SU-DHL-6 (cell line): ENCODE measurements at regions not wholly inside any gene's neighbourhood (a gene's known extent, or its start where the extent isn't known, plus 50 kb on each side); places are given as distances from the start of the nearest gene placed in this dataset.

Experiments used
- H2AFZ ChIP-seq: fragments of 200-600 bp; sonication (generic); 2 replicates; pipeline ENCODE4 v1.6.1; 2014; ENCODE audit warnings: low read depth, mild to moderate bottlenecking, moderate library complexity, mixed read lengths, antibody characterized with exemption, low read length; ENCODE audit not compliant: severe bottlenecking
- H3F3A ChIP-seq: fragments of 200-600 bp; shearing (Covaris generic); 2 replicates; pipeline ENCODE4 v1.6.0; 2016; ENCODE audit warnings: antibody characterized with exemption, mild to moderate bottlenecking; ENCODE audit not compliant: insufficient read depth
- H3K27ac ChIP-seq: fragments of 200-600 bp; sonication (generic); 2 replicates; pipeline ENCODE4 v1.5.1; 2016; ENCODE audit warnings: low read depth, mild to moderate bottlenecking, low read length, moderate library complexity, mixed read lengths
- H3K27me3 ChIP-seq: fragments of 200-600 bp; sonication (generic), shearing (Covaris generic); 2 replicates; pipeline ENCODE4 v1.6.0; 2014; ENCODE audit warnings: mild to moderate bottlenecking, low read length
- H3K36me3 ChIP-seq: fragments of 200-600 bp; sonication (generic); 2 replicates; pipeline ENCODE4 v1.6.1; 2014; ENCODE audit warnings: mild to moderate bottlenecking, low read length, mixed read lengths
- H3K4me2 ChIP-seq: fragments of 300-600, 200-600 bp; shearing (Covaris generic), sonication (generic); 2 replicates; pipeline ENCODE4 v1.6.0; 2014; ENCODE audit warnings: low read length, low read depth, mild to moderate bottlenecking; ENCODE audit not compliant: poor library complexity, severe bottlenecking
- H3K4me3 ChIP-seq: fragments of 200-600 bp; sonication (generic); 2 replicates; pipeline ENCODE4 v1.5.1; 2014; ENCODE audit warnings: antibody characterized with exemption, low read length, mild to moderate bottlenecking, mixed read lengths; ENCODE audit not compliant: insufficient read depth, poor library complexity, severe bottlenecking
- H3K79me2 ChIP-seq: fragments of 200-600 bp; sonication (generic); 2 replicates; pipeline ENCODE4 v1.6.1; 2014; ENCODE audit warnings: mild to moderate bottlenecking, low read length, moderate library complexity; ENCODE audit not compliant: insufficient read depth
- H3K9ac ChIP-seq: fragments of 200-600 bp; sonication (generic); 2 replicates; pipeline ENCODE4 v1.7.0; 2014; ENCODE audit warnings: mild to moderate bottlenecking, low read length
- H3K9me2 ChIP-seq: fragments of 200-600 bp; sonication (generic); replicated peaks from 2 replicates; pipeline ENCODE4 v1.6.1; 2014; ENCODE audit warnings: low read length; ENCODE audit not compliant: insufficient read depth
- H3K9me3 ChIP-seq: fragments of 200-600 bp; sonication (generic); 2 replicates; pipeline ENCODE4 v1.6.1; 2014; ENCODE audit warnings: low read length, mixed read lengths; ENCODE audit not compliant: insufficient read depth
- H4K20me1 ChIP-seq: fragments of 200-600 bp; sonication (generic); 2 replicates; pipeline ENCODE4 v1.6.1; 2014; ENCODE audit warnings: low read depth, mild to moderate bottlenecking, antibody characterized with exemption, low read length, moderate library complexity, mixed read lengths
- CTCF ChIP-seq: fragments of 200-600 bp; sonication (generic); IDR thresholded peaks from one replicate; pipeline ENCODE4 v1.5.1; 2017; ENCODE audit warnings: antibody characterized with exemption, mild to moderate bottlenecking, low read length, moderate library complexity; ENCODE audit not compliant: insufficient read depth, poor library complexity, severe bottlenecking
- EZH2phosphoT487 ChIP-seq: fragments of 200-600 bp; sonication (generic), shearing (Covaris generic); conservative IDR thresholded peaks from 2 replicates; pipeline ENCODE4 v1.6.1; 2018; ENCODE audit warnings: mild to moderate bottlenecking, antibody characterized with exemption, low read length, moderate library complexity, mixed read lengths

GRCh38 chr15:95600884-95601283 is 729.6 kb upstream of the NR2F2 start:
- H3K36me3 ChIP-seq = no peaks in the 10 kb centered on the region
- H3K79me2 ChIP-seq = no peaks in the 10 kb centered on the region
- H3K4me2 ChIP-seq = no peak overlapping the region
- no peak overlapping the region for H3K9ac ChIP-seq
- no peak overlapping the region for H3K27ac ChIP-seq
- no peaks in the 10 kb centered on the region for H3K9me3 ChIP-seq
- H3K4me3 ChIP-seq = no peak overlapping the region
- no peak overlapping the region for H2AFZ ChIP-seq
- H4K20me1 ChIP-seq = no peaks in the 10 kb centered on the region
- H3F3A ChIP-seq = no peaks in the 10 kb centered on the region
- H3K27me3 ChIP-seq = no peaks in the 10 kb centered on the region
- TF ChIP-seq EZH2phosphoT487 (no peak), CTCF (no peak)
- H3K9me2 ChIP-seq = no peaks in the 10 kb centered on the region

GRCh38 chr15:95601525-95601924 is 729.0 kb upstream of the NR2F2 start:
- Histone ChIP-seq H3K4me2 (no peak overlapping the region), H3F3A (no peaks in the 10 kb centered on the region), H3K36me3 (no peaks in the 10 kb centered on the region), H3K9me2 (no peaks in the 10 kb centered on the region), H3K9ac (no peak overlapping the region), H3K4me3 (no peak overlapping the region), H3K27ac (no peak overlapping the region), H4K20me1 (no peaks in the 10 kb centered on the region), H3K9me3 (no peaks in the 10 kb centered on the region), H2AFZ (no peak overlapping the region), H3K79me2 (no peaks in the 10 kb centered on the region), H3K27me3 (no peaks in the 10 kb centered on the region)
- TF ChIP-seq CTCF (no peak), EZH2phosphoT487 (no peak)

GRCh38 chr15:95603802-95604201 is 726.7 kb upstream of the NR2F2 start:
- Histone ChIP-seq H3K27me3 (no peaks in the 10 kb centered on the region), H4K20me1 (no peaks in the 10 kb centered on the region), H2AFZ (no peak overlapping the region), H3F3A (no peaks in the 10 kb centered on the region), H3K36me3 (no peaks in the 10 kb centered on the region), H3K4me3 (no peak overlapping the region), H3K27ac (no peak overlapping the region), H3K9me3 (no peaks in the 10 kb centered on the region), H3K79me2 (no peaks in the 10 kb centered on the region), H3K9ac (no peak overlapping the region), H3K9me2 (no peaks in the 10 kb centered on the region), H3K4me2 (no peak overlapping the region)
- no peak for TF ChIP-seq EZH2phosphoT487
- no peak for TF ChIP-seq CTCF

GRCh38 chr15:95604634-95605036 is 725.9 kb upstream of the NR2F2 start:
- Histone ChIP-seq H3K4me3 (no peak overlapping the region), H3K79me2 (no peaks in the 10 kb centered on the region), H3K36me3 (no peaks in the 10 kb centered on the region), H3K27me3 (no peaks in the 10 kb centered on the region), H3K9me3 (no peaks in the 10 kb centered on the region), H3K9me2 (no peaks in the 10 kb centered on the region), H3F3A (no peaks in the 10 kb centered on the region), H3K9ac (no peak overlapping the region), H3K27ac (no peak overlapping the region), H4K20me1 (no peaks in the 10 kb centered on the region), H3K4me2 (no peak overlapping the region), H2AFZ (no peak overlapping the region)
- TF ChIP-seq CTCF = no peak
- no peak for TF ChIP-seq EZH2phosphoT487
